Nephron progenitor cell (in vitro differentiated cells): ENCODE measurements at regions not wholly inside any gene's neighbourhood (a gene's known extent, or its start where the extent isn't known, plus 50 kb on each side); places are given as distances from the start of the nearest gene placed in this dataset.

Source experiments
- DNase-seq: peaks from one replicate; pipeline ENCODE4 v3.0.0; 2021
- H3K27ac Mint-ChIP-seq: 2 replicates; pipeline ENCODE4 v1.8.0; 2021; ENCODE audit warnings: mild to moderate bottlenecking, moderate library complexity, mixed read lengths
- H3K27me3 Mint-ChIP-seq: 2 replicates; pipeline ENCODE4 v1.8.0; 2021; ENCODE audit warnings: mild to moderate bottlenecking, low read depth, mixed read lengths; ENCODE audit not compliant: poor library complexity
- H3K36me3 Mint-ChIP-seq: 2 replicates; pipeline ENCODE4 v1.8.0; 2021; ENCODE audit warnings: low read depth, mixed read lengths
- H3K4me1 Mint-ChIP-seq: 2 replicates; pipeline ENCODE4 v1.8.0; 2021; ENCODE audit warnings: mixed read lengths
- H3K4me3 Mint-ChIP-seq: 2 replicates; pipeline ENCODE4 v1.8.0; 2021; ENCODE audit warnings: mild to moderate bottlenecking, moderate library complexity, mixed read lengths
- H3K9me3 Mint-ChIP-seq: 2 replicates; pipeline ENCODE4 v1.8.0; 2021; ENCODE audit warnings: mild to moderate bottlenecking, moderate library complexity, mixed read lengths
- CTCF ChIP-seq: fragments of 200-600 bp; sonication (generic); IDR thresholded peaks from 2 replicates; pipeline ENCODE4 v1.5.0; 2021; ENCODE audit warnings: antibody characterized with exemption

- Mint-ChIP-seq H3K36me3 (peaks cover 34% of the 10 kb centered on the region), H3K9me3 (peaks cover 18% of the 10 kb centered on the region), H3K4me3 (no peak overlapping the region), H3K4me1 (no peaks in the 10 kb centered on the region), H3K27me3 (peaks cover 2% of the 10 kb centered on the region), H3K27ac (no peak overlapping the region)
- DNase-seq: no peak
- no peak for TF ChIP-seq CTCF
Measured at GRCh38 chr6:144697369-144697760, 412.2 kb downstream of the UTRN start.

GRCh38 chr6:144697801-144698200 lies 412.7 kb downstream of the UTRN start:
- peaks cover 14% of the 10 kb centered on the region for H3K9me3 Mint-ChIP-seq
- peaks cover 30% of the 10 kb centered on the region for H3K36me3 Mint-ChIP-seq
- TF ChIP-seq CTCF: no peak

GRCh38 chr6:144702781-144703180 lies 417.6 kb downstream of the UTRN start:
- no peak for TF ChIP-seq CTCF
- H3K4me3 Mint-ChIP-seq: no peak overlapping the region
- no peaks in the 10 kb centered on the region for H3K27me3 Mint-ChIP-seq
- no peak overlapping the region for H3K27ac Mint-ChIP-seq
- peaks cover 12% of the 10 kb centered on the region for H3K36me3 Mint-ChIP-seq
- no peaks in the 10 kb centered on the region for H3K9me3 Mint-ChIP-seq
- no peak for DNase-seq
- H3K4me1 Mint-ChIP-seq: no peaks in the 10 kb centered on the region

More at GRCh38 chr6:144697801-144698200, 412.7 kb downstream of the UTRN start:
- Mint-ChIP-seq H3K27me3 (no peaks in the 10 kb centered on the region), H3K4me3 (no peak overlapping the region), H3K4me1 (no peaks in the 10 kb centered on the region), H3K27ac (no peak overlapping the region)
- DNase-seq: no peak

- Mint-ChIP-seq H3K27ac (no peak overlapping the region), H3K4me1 (peaks cover 7% of the 10 kb centered on the region), H3K9me3 (no peaks in the 10 kb centered on the region), H3K36me3 (peaks cover 16% of the 10 kb centered on the region), H3K27me3 (no peaks in the 10 kb centered on the region), H3K4me3 (no peak overlapping the region)
- TF ChIP-seq CTCF: no peak
- no peak for DNase-seq
Measured at GRCh38 chr6:144710207-144710606, 425.1 kb downstream of the UTRN start.

GRCh38 chr6:144711661-144712060 lies 426.5 kb downstream of the UTRN start:
- TF ChIP-seq CTCF: no peak
- Mint-ChIP-seq H3K4me3 (no peak overlapping the region), H3K27ac (no peak overlapping the region), H3K27me3 (peaks cover 3% of the 10 kb centered on the region), H3K9me3 (no peaks in the 10 kb centered on the region), H3K4me1 (peaks cover 17% of the 10 kb centered on the region), H3K36me3 (peaks cover 16% of the 10 kb centered on the region)
- DNase-seq: no peak

- DNase-seq: no peak
- no peak overlapping the region for H3K4me3 Mint-ChIP-seq
- peaks cover 16% of the 10 kb centered on the region for H3K36me3 Mint-ChIP-seq
- no peak overlapping the region for H3K27ac Mint-ChIP-seq
- no peak for TF ChIP-seq CTCF
- H3K4me1 Mint-ChIP-seq: peaks cover 17% of the 10 kb centered on the region
- peaks cover 3% of the 10 kb centered on the region for H3K27me3 Mint-ChIP-seq
- no peaks in the 10 kb centered on the region for H3K9me3 Mint-ChIP-seq
Measured at GRCh38 chr6:144712541-144712940, 427.4 kb downstream of the UTRN start.
